ENCODE measurements at regions not wholly inside any gene's neighbourhood (a gene's known extent, or its start where the extent isn't known, plus 50 kb on each side); places are given as distances from the start of the nearest gene placed in this dataset.

DNA sequence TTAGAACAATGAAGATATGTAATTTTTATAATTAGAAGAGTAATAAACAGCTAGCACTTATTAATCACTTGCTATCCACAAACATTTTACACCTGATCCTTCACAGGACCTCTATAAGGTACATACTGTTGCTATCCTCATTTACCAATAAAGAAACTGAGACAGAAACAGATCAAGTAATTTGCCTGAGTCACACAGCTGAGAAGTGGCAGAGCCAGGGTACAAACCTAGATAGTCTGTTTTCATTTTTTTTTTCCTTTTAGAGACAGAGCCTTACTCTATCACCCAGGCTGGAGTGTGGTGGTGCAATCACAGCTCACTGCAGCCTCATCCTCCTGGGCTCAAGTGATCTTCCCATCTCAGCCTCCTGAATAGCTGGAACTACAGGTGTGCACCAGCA, 71.8 kb upstream of the PTH start:
- TF ChIP-seq, protein P1, sequence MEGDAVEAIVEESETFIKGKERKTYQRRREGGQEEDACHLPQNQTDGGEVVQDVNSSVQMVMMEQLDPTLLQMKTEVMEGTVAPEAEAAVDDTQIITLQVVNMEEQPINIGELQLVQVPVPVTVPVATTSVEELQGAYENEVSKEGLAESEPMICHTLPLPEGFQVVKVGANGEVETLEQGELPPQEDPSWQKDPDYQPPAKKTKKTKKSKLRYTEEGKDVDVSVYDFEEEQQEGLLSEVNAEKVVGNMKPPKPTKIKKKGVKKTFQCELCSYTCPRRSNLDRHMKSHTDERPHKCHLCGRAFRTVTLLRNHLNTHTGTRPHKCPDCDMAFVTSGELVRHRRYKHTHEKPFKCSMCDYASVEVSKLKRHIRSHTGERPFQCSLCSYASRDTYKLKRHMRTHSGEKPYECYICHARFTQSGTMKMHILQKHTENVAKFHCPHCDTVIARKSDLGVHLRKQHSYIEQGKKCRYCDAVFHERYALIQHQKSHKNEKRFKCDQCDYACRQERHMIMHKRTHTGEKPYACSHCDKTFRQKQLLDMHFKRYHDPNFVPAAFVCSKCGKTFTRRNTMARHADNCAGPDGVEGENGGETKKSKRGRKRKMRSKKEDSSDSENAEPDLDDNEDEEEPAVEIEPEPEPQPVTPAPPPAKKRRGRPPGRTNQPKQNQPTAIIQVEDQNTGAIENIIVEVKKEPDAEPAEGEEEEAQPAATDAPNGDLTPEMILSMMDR (IDR thresholded peaks at IDR 0.05): no peak
- TF ChIP-seq EP300 (IDR thresholded peaks at IDR 0.05) (no peak), POLR2A (IDR thresholded peaks at IDR 0.05) (no peak)
